ENCODE measurements at regions not wholly inside any gene's neighbourhood (a gene's known extent, or its start where the extent isn't known, plus 50 kb on each side); places are given as distances from the start of the nearest gene placed in this dataset.
"Not testable (repeated sequence)": the region's sequence is repeated elsewhere in the genome, so short reads cannot be mapped to it uniquely, and the experiment has no call there.

- TF ChIP-seq CTCF (conservative IDR thresholded peaks at IDR 0.05; ENCODE audit: low read length); EZH2phosphoT487 (IDR thresholded peaks at IDR 0.05; ENCODE audit: borderline replicate concordance, low read depth, low read length): not testable (repeated sequence)
Measured at GRCh38 chr2:90250350-90250749, 1558.9 kb downstream of the RPIA start.
